ENCODE measurements at regions not wholly inside any gene's neighbourhood (a gene's known extent, or its start where the extent isn't known, plus 50 kb on each side); places are given as distances from the start of the nearest gene placed in this dataset.

DNA sequence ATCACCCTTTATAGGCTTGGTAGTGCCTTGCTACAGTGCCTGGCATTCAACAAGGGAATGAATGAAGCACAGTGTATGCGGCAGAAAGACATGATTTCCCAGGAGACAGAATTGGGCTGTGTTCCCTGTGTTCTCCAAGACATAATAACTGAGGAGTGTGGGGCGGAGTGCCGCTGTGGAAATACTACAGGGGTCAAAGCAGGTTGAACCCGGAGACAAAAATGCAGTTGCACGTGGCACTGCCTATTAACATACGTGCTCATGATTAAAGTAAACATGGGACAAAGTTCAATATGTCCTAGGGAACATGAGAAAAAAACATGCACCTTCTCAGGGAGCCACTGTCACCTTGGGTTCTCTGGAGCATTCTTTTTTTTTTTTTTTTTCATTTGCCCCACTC, 820.8 kb downstream of the RPA4 start:
- Histone ChIP-seq H3K27ac (ENCODE audit: poor library complexity, severe bottlenecking) (no peak overlapping the region), H3K9me3 (ENCODE audit: severe bottlenecking) (no peaks in the 10 kb centered on the region), H3K4me3 (ENCODE audit: severe bottlenecking) (no peak overlapping the region), H3K4me1 (ENCODE audit: insufficient read depth, poor library complexity, severe bottlenecking) (no peaks in the 10 kb centered on the region), H3K27me3 (ENCODE audit: insufficient read depth, poor library complexity, severe bottlenecking) (no peaks in the 10 kb centered on the region), H3K36me3 (ENCODE audit: low read depth) (no peaks in the 10 kb centered on the region)
- no peak for ATAC-seq (ENCODE audit: low read depth)
- TF ChIP-seq, protein P1, sequence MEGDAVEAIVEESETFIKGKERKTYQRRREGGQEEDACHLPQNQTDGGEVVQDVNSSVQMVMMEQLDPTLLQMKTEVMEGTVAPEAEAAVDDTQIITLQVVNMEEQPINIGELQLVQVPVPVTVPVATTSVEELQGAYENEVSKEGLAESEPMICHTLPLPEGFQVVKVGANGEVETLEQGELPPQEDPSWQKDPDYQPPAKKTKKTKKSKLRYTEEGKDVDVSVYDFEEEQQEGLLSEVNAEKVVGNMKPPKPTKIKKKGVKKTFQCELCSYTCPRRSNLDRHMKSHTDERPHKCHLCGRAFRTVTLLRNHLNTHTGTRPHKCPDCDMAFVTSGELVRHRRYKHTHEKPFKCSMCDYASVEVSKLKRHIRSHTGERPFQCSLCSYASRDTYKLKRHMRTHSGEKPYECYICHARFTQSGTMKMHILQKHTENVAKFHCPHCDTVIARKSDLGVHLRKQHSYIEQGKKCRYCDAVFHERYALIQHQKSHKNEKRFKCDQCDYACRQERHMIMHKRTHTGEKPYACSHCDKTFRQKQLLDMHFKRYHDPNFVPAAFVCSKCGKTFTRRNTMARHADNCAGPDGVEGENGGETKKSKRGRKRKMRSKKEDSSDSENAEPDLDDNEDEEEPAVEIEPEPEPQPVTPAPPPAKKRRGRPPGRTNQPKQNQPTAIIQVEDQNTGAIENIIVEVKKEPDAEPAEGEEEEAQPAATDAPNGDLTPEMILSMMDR (IDR thresholded peaks at IDR 0.05; ENCODE audit: poor library complexity, severe bottlenecking): no peak
- no peak for DNase-seq (ENCODE audit: low spot score)

DNA sequence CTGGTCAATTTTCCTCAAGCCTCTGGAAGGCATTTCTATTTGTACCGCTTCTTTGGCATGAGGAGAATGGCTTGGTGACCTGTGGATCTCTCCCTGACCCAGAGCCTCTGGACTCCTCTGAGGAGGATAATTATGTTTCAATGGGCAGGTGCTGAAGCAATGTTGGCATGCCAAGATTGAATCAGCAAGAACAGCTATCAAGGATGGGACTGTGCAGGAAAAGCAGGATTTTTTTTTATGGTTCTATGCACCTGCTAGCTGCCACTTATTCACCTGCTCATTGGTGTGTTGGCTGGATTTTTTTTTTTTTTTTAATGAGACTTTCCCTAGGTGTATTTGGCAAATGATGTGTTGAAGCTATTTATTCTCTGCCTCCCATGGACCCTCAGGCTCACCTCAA, 821.2 kb downstream of the RPA4 start:
- DNase-seq (ENCODE audit: low spot score) (no peak), ATAC-seq (ENCODE audit: low read depth) (no peak)
- Histone ChIP-seq H3K4me1 (ENCODE audit: insufficient read depth, poor library complexity, severe bottlenecking) (no peaks in the 10 kb centered on the region), H3K27me3 (ENCODE audit: insufficient read depth, poor library complexity, severe bottlenecking) (no peaks in the 10 kb centered on the region), H3K36me3 (ENCODE audit: low read depth) (no peaks in the 10 kb centered on the region), H3K27ac (ENCODE audit: poor library complexity, severe bottlenecking) (no peak overlapping the region), H3K9me3 (ENCODE audit: severe bottlenecking) (no peaks in the 10 kb centered on the region), H3K4me3 (ENCODE audit: severe bottlenecking) (no peak overlapping the region)
- TF ChIP-seq, protein P1 (IDR thresholded peaks at IDR 0.05; ENCODE audit: poor library complexity, severe bottlenecking): no peak

DNA sequence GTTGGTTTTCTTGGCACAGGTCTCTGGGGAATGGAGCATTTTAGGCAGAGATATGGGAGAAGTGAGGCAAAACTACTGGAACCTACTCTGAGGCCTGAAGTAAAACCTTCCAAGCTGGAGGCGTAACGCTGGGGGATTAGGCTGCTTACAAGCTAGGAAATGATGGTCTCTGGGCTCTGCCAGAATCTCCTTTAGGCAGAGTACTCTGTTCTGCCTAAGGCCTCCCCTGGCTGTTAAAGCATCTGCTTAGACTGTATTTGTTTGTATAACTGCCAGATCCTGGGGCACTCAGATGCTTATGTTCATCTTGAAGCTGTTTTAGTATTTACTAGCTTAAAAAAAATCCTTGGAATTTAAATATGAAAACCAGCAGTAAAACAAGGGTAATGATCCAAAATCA, 822.2 kb downstream of the RPA4 start:
- ATAC-seq (ENCODE audit: low read depth) (no peak), DNase-seq (ENCODE audit: low spot score) (no peak)
- Histone ChIP-seq H3K9me3 (ENCODE audit: severe bottlenecking) (no peaks in the 10 kb centered on the region), H3K4me3 (ENCODE audit: severe bottlenecking) (no peak overlapping the region), H3K27ac (ENCODE audit: poor library complexity, severe bottlenecking) (no peak overlapping the region), H3K27me3 (ENCODE audit: insufficient read depth, poor library complexity, severe bottlenecking) (no peaks in the 10 kb centered on the region), H3K36me3 (ENCODE audit: low read depth) (no peaks in the 10 kb centered on the region), H3K4me1 (ENCODE audit: insufficient read depth, poor library complexity, severe bottlenecking) (no peaks in the 10 kb centered on the region)
- TF ChIP-seq, protein P1 (IDR thresholded peaks at IDR 0.05; ENCODE audit: poor library complexity, severe bottlenecking): no peak

DNA sequence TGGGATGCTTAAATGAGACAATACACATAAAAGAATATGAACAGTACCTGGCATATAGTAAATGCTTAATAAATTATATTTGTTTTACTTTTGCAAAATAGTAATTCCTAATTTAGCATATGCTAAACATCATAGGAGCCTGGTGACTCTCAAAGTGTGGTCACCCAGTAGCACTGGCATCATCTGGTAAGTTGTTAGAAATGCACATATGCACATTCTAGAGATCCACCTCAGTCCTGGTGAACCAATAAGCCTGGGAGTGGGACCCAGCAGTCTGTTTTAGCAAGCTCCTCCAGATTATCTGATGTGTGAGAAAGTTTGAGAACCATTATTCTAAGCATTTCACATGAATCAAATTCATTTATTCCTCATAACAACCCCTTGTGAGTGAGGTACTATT, 830.4 kb downstream of the RPA4 start:
- Histone ChIP-seq H3K4me1 (ENCODE audit: insufficient read depth, poor library complexity, severe bottlenecking) (no peaks in the 10 kb centered on the region), H3K27me3 (ENCODE audit: insufficient read depth, poor library complexity, severe bottlenecking) (no peaks in the 10 kb centered on the region), H3K4me3 (ENCODE audit: severe bottlenecking) (no peak overlapping the region), H3K27ac (ENCODE audit: poor library complexity, severe bottlenecking) (no peak overlapping the region), H3K9me3 (ENCODE audit: severe bottlenecking) (no peaks in the 10 kb centered on the region), H3K36me3 (ENCODE audit: low read depth) (no peaks in the 10 kb centered on the region)
- no peak for DNase-seq (ENCODE audit: low spot score)
- ATAC-seq (ENCODE audit: low read depth): no peak
- TF ChIP-seq, protein P1 (IDR thresholded peaks at IDR 0.05; ENCODE audit: poor library complexity, severe bottlenecking): no peak

DNA sequence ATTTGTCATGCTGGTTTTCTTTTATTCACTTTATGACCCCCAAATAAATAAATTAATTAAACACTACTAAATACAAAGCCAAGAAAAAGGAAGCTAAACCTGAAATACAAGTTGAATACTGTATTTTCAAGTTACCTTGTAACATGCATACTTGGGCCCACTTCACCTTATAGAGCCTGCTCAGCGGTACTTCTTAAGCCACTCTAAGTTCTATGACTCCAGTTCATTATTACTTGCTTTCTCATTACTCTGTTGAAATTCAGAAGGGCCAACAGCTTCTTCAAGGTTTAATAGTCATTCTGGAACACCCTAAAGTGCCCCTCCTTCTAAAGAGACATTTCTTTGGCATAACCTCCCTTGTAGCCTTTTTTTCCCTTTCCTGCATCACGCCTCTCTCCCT, 844.5 kb downstream of the RPA4 start:
- no peak overlapping the region for H3K27ac ChIP-seq (ENCODE audit: poor library complexity, severe bottlenecking)
- DNase-seq (ENCODE audit: low spot score): no peak
- H3K4me1 ChIP-seq (ENCODE audit: insufficient read depth, poor library complexity, severe bottlenecking): no peaks in the 10 kb centered on the region
- no peak overlapping the region for H3K4me3 ChIP-seq (ENCODE audit: severe bottlenecking)
- H3K36me3 ChIP-seq (ENCODE audit: low read depth): no peaks in the 10 kb centered on the region
- H3K9me3 ChIP-seq (ENCODE audit: severe bottlenecking): no peaks in the 10 kb centered on the region
- ATAC-seq (ENCODE audit: low read depth): no peak
- TF ChIP-seq, protein P1 (IDR thresholded peaks at IDR 0.05; ENCODE audit: poor library complexity, severe bottlenecking): no peak
- H3K27me3 ChIP-seq (ENCODE audit: insufficient read depth, poor library complexity, severe bottlenecking): no peaks in the 10 kb centered on the region
